HG03097 (cell line): ENCODE measurements at regions not wholly inside any gene's neighbourhood (a gene's known extent, or its start where the extent isn't known, plus 50 kb on each side); places are given as distances from the start of the nearest gene placed in this dataset.
"Not testable (repeated sequence)": the region's sequence is repeated elsewhere in the genome, so short reads cannot be mapped to it uniquely, and the experiment has no call there.

Experiments
- ATAC-seq: cut with Tn5 transposase; IDR thresholded peaks from one replicate; pipeline ENCODE4 v1.9.1; 2021; ENCODE audit not compliant: unreplicated experiment, low FRiP score

GRCh38 chr2:187078297-187078696 lies 229.3 kb upstream of the ZSWIM2 start:
- ATAC-seq, result no peak

GRCh38 chr2:187075671-187076070 lies 226.7 kb upstream of the ZSWIM2 start:
- ATAC-seq, result no peak

DNA sequence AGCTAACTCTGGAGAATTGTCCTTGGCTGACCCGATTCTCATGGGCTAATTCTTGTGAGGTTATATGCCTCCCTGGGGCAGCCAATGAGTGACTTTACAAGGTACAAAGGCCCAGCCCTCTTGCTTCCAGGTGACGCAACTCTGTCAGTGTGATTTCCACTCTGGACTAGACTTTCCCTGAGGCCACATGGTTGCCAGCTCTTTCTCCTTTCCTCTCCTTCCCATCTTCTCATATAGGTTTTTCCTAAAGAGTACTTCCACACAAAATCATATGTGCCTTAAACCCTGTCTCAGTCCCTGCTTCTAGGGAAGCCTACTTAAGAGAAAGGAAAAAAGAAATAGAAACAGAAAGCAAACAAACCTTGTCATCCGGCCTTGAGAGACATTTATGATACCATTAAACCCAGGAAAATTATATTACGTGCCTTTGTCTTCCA lies 226.2 kb upstream of the ZSWIM2 start:
- no peak for ATAC-seq

DNA sequence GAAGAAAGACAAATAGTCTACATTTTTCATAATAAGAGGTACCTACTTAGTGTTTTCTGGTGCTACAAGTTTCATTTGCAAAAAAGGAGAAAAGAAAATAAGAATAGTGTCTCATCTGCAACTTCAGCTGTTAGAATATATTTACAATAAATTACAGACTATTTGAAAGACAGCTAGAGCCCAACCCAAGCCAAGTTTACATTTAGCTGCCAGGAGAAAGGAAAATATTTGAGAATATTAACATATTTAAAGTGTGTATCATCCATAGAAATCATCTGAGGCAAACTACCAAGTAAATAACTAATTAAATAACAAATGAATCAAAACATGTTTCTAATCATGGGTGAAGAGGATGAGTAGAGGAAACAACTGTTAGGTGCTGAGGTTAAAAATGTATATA lies 209.2 kb upstream of the ZSWIM2 start:
- no peak for ATAC-seq

GRCh38 chr2:187057466-187057865 lies 208.5 kb upstream of the ZSWIM2 start:
- ATAC-seq, result no peak

- no peak for ATAC-seq
Measured at GRCh38 chr2:187056416-187057334, 207.7 kb upstream of the ZSWIM2 start.

- no peak for ATAC-seq
Measured at GRCh38 chr2:187055463-187055862, 206.5 kb upstream of the ZSWIM2 start.

DNA sequence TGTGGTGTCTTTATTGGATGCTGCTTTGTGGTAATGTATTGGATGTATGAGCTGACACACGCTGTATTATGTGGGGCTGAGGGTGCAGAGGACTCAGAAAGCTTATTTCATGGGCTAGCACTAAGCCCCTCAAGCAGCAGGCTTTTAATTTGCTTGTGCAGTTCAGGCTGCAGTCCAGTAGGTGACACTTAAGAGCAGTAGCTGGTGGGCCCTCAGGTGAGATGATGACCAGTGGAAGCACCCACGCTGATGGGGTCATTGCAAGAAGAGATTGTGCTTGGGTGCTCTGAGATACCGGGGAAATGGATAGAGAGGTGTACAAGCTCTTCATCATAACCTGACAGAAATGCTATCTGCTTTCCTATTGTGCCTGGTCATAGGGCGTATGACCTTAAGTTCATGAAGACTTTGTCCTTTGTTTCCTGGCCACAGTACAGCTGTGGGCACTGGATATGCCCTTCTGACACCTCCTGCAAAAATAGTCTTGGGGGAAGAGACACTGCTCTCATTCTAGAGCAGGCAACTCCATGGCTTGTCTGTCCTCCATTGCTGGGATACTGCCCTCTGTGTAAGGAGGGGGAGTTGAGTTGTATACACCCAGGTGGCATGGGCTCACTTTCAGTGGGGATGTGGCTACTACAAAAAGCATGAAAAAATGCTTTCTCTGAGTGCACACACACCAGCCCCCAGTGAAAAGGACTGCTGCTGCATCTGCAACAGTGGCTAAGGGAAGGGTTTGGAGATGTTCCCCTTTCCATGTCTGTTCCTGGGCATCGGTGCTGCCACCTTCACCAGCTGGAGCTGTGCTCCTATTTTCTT lies 205.7 kb upstream of the ZSWIM2 start:
- ATAC-seq, result no peak

- peak; percentile 96 for ATAC-seq
Measured at GRCh38 chr2:187051350-187051749, 202.4 kb upstream of the ZSWIM2 start.

- no peak for ATAC-seq
Measured at GRCh38 chr2:187050409-187050998, 201.5 kb upstream of the ZSWIM2 start.

DNA sequence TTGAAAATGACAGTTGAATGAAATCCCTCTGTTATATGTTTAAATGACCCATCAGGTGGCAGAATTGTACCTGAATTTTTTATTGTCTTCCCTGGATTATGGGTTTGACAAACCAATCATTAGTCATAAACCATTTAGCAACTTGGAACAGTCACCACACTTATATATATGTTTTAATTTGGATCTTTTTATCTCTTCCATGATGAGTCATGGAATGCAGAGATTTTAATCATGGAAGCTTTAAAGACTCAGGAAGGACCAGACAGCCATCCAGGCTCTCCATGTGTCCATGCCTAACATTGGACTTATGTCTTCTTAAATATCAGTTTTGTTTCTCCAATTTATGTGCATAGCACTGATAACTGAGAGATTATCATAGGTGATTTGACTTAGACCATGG lies 188.3 kb upstream of the ZSWIM2 start:
- ATAC-seq, result no peak

- no peak for ATAC-seq
Measured at GRCh38 chr2:187034434-187034833, 185.5 kb upstream of the ZSWIM2 start.

DNA sequence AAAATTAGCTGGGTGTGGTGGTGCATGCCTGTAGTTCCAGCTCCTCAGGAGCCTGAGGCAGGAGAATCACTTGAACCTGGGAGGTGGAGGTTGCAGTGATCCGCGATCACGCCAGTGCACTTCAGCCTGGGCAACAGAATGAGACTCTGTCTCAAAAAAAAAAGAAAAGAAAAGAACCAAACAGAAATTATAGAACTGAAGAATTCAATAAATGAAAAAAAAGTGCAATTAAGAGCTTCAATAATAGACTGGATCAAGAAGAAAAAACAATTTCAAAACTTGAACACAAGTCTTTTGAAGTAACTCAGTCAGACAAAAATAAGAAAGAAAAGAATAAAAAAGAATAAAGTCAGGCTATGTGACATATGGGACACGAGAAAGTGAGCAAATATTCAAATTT lies 175.8 kb upstream of the ZSWIM2 start:
- ATAC-seq, result no peak

DNA sequence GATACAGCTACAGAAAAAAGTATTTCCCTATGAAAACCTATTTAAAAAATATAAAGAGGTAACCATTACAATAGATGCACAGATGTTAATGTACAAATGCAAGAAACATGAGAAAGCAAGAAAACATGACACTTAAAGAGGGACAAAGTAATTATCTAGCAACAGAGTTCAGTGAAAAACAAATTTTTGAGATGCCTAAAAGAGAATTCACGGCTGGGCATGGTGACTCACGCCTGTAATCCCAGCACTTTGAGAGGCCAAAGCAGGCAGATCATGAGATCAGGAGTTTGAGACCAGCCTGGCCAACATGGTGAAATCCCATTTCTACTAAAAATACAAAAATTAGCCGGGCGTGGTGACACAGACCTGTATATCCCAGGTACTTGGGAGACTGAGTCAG lies 175.0 kb upstream of the ZSWIM2 start:
- ATAC-seq, result not testable (repeated sequence)

GRCh38 chr2:187017438-187017837 lies 168.5 kb upstream of the ZSWIM2 start:
- no peak for ATAC-seq

- no peak for ATAC-seq
Measured at GRCh38 chr2:187013058-187013457, 164.1 kb upstream of the ZSWIM2 start.

GRCh38 chr2:187011206-187011832 lies 162.3 kb upstream of the ZSWIM2 start:
- no peak for ATAC-seq

- no peak for ATAC-seq
Measured at GRCh38 chr2:187009483-187010239, 160.7 kb upstream of the ZSWIM2 start.

GRCh38 chr2:187008111-187008510 lies 159.1 kb upstream of the ZSWIM2 start:
- ATAC-seq, result no peak

DNA sequence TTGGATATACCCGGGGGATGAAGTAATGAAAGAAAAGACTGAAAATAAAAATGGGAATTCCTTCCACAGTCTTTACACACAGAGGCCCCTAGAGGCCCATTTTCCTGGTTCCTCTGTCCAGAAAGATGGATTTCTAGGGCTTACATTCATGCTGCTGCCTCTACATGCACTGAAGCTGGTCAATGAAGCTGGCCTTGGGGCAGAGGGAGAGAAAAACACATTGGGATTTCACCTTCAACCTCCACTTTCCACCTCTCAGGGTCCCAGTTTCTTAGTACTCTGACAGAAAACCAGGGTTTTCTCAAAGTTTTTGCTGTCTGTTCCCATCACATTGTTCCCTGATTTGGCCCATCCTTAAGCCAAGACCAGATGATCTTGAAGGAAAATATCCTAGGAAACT lies 154.6 kb upstream of the ZSWIM2 start:
- ATAC-seq, result no peak
